Activated T-cell treated with anti-CD3 and anti-CD28 coated beads for 24 hours (primary cell): ENCODE measurements at regions not wholly inside any gene's neighbourhood (a gene's known extent, or its start where the extent isn't known, plus 50 kb on each side); places are given as distances from the start of the nearest gene placed in this dataset.

ENCODE experiments used
- DNase-seq: peaks from one replicate; pipeline ENCODE4 v3.0.0-alpha.2; 2020; ENCODE audit warnings: low read depth

DNA sequence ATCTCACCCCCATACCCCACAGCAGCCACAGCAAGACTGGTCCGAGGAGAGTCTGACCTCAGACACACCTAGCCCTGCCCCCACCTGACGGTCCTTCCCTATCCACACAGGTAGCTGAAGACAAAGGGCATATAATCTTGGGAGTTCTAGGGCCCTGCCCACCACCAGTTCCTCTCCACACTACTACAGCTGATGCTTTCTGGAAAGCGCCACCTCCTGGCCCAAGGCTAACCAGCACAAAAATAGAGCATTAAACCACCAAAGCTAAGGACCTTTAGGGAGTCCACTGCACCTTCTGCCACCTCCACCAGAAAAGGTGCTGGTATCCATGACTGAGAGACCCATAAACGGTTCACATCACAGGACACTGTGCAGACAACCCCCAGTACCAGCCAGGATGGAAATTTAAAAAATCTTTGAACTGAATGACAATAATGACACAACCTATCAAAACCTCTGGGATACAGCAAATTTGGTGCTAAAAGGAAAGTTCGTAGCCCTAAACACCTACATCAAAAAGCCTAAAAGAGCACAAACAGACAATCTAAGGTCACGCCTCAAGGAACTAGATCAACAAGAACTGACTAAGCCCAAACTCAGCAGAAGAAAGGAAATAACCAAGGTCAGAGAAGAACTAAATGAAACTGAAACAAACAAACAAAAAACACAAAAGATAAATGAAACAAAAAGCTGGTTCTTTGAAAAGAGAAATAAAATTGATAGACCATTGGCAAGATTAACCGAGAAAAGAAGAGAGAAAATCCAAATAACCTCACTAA lies 122.1 kb upstream of the TPRG1 start:
- DNase-seq, result no peak

DNA sequence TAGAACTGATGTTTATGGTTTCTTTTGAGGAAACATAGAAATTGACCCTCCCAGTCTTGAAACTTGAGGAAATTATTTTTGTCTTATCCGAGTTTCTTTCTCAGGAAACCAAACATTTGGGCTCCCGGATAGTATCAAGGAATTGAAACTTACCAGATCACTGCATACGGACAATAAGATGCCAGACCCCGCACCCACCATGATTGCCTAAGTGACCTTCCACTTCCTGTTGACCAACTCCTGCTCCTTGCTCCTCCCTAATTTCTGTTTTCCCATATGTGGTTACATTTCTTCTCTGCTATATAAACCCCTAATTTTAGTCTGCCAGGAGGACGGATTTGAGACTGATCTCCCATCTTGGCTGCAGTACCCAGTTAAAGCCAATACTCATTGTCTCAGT lies 118.4 kb upstream of the TPRG1 start:
- no peak for DNase-seq

DNA sequence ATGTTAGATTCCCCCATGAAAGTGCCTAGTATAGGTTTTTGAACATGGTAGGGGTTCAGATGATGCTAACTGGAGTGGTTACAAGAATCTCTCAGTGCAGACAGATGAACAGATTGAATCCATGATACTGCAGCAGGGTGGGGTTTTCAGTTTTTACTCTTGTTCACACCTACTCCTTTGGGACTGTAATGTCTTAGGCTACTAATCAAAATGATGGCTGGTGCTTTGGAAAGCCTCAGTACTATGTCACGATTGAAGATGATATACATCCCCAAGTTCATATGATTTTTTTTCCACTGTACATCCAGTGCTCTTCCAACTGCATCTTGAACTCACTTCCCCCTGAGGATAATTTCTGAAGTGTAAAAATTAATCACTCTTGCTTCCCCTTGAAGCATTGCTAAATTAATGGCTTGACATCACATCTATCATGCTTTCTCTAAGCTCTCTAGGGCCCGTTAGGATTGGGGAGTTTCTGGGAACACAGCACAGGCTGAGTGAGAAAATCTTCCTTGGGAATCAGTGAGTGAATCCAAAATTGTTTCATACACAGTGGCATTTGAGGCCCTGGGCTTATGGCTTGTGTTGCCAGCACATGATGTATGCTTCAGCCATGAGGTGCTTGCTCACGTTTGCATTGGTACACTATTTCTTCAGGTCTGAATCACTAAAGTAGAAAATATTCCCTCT lies 115.0 kb upstream of the TPRG1 start:
- no peak for DNase-seq

DNA sequence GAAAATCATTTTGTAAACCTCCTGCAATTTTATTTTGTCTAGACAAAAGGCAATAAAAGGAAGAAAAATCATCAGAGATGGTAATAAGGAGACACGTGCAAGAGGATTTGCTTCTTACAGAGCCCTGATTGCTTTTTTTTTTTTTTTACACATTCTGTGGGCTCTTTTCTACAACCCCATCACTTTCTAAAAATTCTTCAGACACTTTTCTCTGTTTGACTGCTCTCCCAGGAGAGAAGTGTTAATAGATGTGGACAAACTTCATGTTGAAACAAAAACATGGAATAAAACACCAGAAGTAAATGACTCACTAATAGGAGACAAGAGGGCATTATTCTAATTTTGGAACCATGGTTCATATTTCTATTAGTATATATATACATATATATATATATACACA lies 114.4 kb upstream of the TPRG1 start:
- DNase-seq, result no peak

DNA sequence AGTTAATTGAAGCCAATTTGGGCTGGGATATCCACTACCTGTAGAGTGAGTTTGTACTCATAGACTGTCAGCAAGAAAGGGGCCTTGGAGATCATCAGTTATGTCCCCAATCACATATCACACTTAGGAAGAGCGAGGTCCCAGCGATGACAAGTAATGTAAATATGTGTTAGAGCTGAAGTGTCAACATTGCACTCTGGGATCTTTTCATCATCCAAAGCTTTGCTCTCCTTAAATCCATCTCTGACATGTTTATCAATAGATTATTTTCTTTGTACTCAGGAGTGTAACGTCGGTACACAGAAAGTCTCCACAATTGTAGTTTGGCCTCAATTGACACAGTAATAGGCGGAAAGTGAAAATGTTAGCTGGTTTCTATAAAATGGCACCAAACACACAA lies 113.7 kb upstream of the TPRG1 start:
- no peak for DNase-seq

DNA sequence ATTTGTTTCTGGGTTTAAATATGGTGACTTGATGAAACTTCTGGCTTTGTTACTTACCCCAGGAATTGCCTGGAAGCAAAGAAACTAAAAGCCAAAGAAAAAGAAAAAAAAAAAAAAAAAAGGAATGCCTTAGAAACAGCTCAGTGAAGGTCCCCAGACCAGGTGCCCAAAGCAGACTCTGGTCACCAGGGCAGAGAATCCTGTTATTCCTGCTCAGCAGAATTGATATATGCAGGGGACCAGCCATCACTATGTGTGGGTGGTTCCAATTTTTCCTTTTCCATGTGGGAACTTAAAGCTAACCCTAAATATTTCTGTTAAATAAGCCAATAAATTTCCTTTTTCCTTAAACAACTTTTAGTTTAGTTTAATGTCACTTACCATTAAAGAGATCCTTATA lies 100.8 kb upstream of the TPRG1 start:
- DNase-seq, result no peak

DNA sequence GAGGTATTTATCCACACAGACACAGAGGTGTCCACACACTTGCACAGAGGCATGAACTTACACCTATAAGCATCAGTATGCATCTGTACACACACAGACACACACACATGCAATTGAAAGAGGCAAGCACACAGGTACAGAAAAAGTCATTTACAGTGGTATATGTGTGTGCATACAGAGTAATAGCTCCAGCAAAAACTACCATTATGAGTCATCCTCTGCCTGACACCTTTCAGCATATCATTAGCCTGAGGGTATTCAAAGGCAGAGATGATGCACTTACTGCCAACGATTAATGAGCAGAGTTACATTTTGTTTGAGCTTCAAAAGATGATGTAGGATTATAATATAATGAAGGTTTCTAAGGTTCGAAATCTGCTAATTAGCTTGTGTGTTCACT lies 100.3 kb upstream of the TPRG1 start:
- no peak for DNase-seq

DNA sequence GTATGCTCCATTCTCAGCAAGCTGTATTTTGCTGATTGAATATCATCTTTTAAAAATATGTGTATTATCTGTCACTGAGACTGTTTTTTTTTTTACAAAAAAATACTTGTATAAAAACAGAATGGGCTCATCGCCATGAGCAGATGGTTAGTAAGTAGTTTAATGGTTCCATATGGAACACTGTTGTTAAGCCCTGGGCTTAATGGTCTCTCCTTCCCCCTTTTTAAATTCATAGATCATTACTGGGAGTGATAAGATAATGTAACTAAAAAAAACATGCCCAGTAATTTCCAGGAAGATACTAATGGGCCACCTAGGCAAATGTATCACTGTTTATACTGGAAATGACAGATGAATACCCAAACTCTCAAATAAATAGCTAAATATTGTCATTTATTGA lies 95.3 kb upstream of the TPRG1 start:
- DNase-seq, result no peak

DNA sequence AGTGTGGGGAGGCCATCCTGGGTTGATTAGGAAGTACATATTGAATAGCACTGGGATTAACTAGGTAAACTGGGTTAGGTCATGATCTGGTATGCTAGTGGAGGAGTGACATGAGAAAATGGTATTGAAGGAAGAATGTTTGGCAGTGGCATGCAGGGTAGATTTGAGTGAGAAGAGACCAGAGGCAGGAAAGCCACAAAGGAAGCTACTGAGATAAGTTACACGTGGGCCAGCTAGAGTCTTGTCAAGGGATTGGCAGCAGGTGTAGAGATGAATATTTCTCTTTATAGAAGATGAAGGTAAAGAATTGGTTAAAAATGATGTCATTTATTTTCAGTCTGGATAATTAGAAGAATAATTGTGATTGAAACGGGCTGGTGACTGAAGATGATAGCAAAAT lies 91.0 kb upstream of the TPRG1 start:
- no peak for DNase-seq

DNA sequence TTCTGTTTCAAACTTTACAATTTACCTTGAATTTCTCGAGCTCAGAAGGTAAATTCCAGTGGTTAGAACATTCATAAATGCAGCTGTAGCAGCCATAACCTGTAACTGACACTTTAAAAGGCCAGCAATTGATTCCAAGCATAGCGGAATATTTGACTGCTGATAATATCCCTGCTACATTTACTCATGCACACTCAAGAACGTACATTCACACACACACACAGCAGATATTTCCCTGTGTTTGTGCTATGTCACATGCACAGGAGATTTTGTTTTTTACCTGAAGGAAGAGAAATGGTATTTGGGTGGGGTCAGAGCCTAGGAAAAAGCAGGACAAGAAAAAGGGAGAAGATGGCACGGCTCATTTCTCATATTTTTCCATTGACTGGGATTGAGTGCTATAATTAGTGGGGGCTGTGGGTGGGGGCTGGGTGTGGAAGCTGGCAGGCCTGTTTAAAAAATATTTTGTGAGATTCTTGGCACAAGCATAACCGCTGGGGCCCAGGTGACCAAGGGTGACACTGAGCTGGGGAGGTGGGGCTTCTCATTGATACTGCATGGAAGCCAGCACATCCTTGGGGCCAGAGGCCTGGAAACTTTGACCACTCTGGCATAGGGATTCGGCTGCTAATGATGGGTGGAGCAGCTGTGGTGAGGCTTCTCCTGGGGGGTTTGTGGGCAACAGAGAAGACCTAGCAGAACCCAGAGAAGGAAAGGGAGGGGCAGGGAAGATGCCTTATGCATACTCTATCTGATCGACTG lies 88.9 kb upstream of the TPRG1 start:
- DNase-seq, result no peak

DNA sequence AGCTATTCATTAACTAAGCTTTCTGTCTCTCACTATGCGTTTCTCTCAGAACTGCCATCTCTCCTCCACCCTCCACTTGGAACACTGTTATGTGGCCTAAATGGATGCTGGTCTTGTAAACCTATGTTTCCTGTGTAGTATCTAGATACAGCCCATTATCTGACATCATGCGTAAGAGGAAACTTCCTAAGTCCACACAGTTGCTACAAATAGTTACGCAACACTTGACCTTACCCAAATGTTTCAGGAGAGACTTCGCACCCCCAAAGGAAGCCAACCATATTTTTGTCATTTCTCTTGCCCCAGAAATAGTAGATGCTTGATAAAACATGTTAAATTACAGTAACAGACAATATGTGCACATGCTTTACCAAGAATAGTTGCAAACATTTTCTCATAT lies 87.2 kb upstream of the TPRG1 start:
- DNase-seq, result no peak

DNA sequence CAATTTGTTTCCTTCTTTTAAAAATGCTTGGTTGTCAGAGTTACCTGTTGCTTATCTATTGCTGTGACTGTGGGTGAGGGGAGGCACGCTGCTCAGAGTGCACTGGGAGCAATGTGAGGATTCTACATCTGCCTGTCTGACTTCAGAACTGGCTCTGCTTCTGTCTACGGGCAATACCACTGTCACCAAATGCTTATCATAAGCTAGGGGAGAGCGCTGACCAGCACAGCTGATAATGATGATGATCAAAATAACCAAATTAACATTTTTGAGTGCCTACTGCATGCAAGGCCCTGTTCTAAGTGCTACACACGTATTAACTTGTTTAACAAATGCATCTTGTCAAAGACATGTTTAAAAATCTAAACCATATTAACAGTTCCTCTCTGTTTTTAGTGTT lies 79.2 kb upstream of the TPRG1 start:
- DNase-seq, result no peak

DNA sequence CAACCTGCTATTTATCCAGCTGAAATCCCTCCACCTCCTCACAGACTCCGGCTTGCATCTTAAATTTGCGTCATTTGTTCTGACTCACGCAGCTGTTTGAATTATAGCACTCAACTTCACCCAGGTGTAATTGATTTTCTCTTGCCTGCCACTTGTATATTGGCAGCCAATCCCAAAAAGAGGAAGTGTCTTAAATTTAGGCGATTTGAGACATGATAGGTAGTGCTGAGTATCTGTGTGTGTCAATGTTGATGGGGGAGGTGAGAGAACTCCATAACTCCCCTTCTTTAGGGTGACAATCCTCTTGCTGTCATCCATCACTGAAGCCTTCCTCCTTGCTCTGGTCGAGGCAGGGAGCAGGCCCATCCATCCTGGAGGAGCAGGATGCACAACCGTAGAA lies 77.2 kb upstream of the TPRG1 start:
- DNase-seq, result no peak

DNA sequence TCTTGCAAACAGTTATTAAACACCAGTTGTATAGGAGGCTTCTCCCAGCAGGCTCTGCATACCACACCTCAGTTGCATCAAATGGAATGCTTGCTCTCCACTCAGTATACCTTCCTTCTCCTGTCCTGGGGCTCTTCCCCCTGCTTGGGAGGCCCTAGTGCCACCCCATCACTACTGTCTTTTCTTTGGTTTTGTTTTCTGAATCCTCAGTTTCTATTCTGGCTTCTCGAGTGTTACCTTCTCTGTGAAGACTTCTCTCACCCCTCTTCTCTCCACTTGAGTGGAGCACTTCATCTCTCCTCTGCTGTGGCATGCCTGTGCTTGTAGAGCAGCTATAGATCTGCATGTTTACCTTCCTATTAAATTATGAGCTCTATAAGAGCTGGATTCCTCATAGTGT lies 75.7 kb upstream of the TPRG1 start:
- no peak for DNase-seq

DNA sequence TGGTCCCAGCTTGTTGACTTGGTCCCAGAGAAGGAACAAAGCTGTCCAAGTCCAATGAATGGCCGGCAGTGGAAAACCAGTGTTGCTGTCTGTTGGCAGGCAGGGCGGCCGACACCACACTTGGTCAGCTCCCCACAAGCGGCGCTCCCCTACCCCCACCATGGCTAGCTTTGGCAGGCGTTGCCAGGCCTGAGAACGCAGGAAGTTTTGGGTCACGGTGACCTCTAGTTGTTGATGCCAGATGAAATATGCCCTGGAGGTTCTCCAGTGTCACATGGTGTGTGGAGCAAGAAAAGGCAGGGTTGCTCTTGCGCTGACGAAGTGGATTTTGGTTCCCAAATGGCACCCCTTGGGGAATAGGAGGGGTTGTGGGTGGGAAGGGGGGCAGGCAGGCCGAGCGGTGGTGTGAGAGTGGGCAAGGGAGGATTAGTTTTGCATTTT lies 72.7 kb upstream of the TPRG1 start:
- DNase-seq, result no peak

DNA sequence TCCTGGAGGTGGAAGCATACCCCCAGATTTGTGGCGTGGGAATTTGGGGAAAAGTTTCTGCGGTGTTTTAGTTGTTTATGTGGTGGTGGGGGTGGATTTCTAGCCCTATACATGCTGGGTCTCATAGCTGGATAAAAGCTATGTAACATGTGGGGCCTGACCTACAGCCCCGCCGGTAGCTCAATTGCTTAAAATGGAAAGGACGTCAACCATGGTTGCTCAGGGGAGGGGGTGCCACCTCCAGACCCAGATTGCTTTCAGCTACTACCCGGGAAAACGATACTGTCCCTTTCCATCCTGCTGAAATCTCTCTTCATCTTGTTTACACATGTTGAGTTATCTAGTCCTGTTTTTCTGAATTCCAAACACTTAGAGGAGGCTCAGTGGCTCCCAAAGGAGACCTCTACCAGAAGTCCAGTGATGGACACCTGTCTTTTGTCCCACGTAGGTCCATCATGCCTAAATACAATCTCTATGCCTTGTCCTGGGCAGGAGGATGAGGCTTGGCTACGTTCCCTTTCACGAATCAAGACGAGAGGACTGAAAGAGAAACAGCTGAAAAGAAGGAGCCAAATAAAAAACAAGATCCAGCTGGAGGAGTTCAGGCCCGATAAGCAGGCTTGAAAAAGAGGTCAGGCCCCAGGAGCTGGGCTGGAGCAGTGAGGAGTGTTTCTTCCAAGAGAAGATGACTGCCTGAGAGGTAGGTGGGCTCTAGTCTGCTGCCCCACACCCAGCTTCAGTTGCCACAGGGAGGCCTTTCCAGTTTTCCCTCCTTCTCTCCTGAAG lies 72.1 kb upstream of the TPRG1 start:
- no peak for DNase-seq

DNA sequence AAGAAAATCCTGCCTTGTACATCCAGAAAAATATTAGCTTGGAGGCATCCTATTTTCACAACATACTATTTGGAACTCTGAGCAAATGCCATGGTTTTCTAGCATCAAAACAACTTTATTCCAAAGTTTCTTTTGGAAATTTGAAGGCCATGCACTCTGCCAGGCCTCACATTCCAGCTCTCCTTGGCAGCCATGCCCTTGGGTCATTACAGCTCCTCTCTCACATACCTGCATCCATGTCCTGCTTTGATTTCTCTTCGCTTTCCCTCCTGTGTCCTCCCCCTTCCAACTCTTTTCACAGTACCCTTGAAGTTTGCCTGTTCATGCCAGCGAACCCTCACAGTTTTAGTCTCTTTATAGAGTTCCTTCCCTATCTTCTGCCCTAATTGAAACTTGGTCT lies 70.9 kb upstream of the TPRG1 start:
- no peak for DNase-seq

DNA sequence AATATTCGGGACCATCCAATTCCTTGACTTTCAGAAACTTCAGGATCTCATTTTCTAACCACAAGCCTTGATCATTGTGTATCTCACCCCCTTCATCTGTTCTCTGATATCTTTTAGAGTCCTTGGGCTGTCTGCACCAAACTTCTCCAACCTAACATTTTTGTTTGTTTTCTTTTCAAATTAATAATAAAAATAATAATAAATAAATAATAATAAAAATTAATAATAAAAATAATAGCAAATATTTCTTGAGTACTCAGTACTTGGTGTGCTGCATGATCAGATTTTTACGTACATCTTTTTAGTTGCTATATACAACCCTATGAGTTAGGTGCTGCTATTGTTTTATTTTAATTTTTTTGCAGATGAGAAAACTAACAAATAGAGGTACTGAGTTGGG lies 70.2 kb upstream of the TPRG1 start:
- DNase-seq, result no peak

DNA sequence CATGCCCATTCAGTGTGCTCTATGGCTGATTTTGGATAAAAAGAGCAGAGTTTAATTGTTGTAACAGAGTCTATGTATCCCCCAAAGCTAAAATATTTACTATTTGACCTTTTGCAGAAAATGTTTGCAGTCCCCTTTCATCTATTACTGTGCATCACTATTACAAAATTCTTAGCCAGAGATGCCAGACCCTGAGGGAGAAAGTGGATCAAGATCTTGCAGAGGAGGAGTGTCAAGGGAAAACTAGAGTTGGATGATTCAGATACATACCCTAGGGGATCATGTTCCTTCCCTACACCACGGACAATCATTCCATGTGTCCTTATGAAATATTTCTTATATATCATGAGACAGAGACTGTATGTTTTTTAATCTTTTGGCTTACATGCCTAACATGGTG lies 68.6 kb upstream of the TPRG1 start:
- no peak for DNase-seq

DNA sequence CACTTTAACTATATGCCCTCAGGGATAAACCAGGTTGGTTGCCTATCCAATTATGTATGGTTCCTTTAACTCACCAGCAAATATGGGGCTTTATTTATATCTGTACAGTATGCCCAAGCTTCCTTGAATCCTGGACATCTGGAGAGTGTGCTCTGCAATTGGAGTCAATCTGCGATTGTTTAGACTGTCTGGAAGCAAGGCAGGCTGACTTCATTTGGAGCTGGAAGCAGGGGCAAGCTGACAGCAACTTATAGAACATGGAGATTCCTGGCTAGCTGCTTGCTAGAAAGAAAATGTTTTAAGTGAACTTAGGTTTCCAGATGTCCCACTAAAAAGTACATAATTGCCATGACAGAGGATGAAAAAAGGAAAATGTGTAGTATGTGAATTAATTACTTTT lies 63.7 kb upstream of the TPRG1 start:
- no peak for DNase-seq

DNA sequence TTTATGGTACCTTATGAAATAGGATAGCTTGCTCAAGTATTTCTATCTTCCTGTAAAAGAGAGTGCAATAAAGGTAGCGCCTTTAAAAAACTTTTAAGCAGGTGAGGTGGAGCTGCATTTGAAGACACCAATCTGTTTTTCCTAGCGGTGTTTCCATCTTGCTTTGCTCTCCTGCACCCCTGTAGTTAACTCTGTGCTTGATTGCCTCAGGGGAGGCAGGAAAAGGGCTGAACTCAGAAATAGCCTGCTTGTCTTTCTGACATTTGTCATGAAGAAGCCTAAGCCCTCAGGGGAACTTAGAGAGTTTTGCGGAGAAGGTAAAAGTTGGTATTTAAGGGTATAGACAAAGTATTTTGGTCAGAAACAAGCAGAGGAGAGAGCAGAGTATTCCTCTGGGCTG lies 63.0 kb upstream of the TPRG1 start:
- no peak for DNase-seq

DNA sequence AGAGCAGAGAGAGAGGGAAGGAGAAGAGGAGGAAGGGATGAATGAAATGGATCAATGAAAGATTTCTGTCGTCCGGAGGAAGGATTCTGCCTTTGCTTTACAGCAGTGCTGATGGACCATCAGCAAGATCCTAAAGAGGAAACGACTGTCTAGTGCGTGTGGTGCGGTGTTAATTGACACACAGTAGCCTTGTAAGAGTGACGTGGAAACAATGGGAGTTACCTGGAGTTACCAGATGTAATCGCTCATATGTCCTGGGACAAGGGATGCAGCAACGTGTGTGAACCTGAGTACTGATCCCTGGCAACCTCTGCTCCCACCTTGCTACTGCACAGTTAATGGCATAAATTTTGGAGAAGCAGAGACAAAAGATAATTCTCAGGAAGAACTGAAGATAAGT lies 62.6 kb upstream of the TPRG1 start:
- DNase-seq, result no peak
